22Rv1 (cell line): ENCODE measurements at regions not wholly inside any gene's neighbourhood (a gene's known extent, or its start where the extent isn't known, plus 50 kb on each side); places are given as distances from the start of the nearest gene placed in this dataset.

Experiments used
- H3K27ac ChIP-seq: fragments of 450-650 bp; 2 replicates; pipeline ENCODE4 v1.5.1; 2017
- CTCF ChIP-seq: fragments of 450-650 bp; IDR thresholded peaks from 2 replicates; pipeline ENCODE4 v1.5.1; 2017; ENCODE audit warnings: mild to moderate bottlenecking
- ZFX ChIP-seq: fragments of 450-650 bp; IDR thresholded peaks from 2 replicates; pipeline ENCODE4 v1.6.1; 2017; ENCODE audit warnings: antibody characterized with exemption, borderline replicate concordance

- H3K27ac ChIP-seq: no peak overlapping the region
- TF ChIP-seq CTCF: no peak
- no peak for TF ChIP-seq ZFX
These were observed 54.5 kb upstream of the PRICKLE1 start for GRCh38 chr12:42643881-42644579.

GRCh38 chr12:42641221-42641885 lies 51.8 kb upstream of the PRICKLE1 start:
- TF ChIP-seq CTCF (no peak), ZFX (no peak)
- H3K27ac ChIP-seq: no peak overlapping the region

GRCh38 chr12:42640391-42640790 lies 50.8 kb upstream of the PRICKLE1 start:
- H3K27ac ChIP-seq: no peak overlapping the region
- TF ChIP-seq ZFX: no peak
- TF ChIP-seq CTCF: no peak

GRCh38 chr12:42639556-42639955 lies 50.0 kb upstream of the PRICKLE1 start:
- no peak for TF ChIP-seq CTCF
- TF ChIP-seq ZFX: no peak
- no peak overlapping the region for H3K27ac ChIP-seq
